Astrocyte of the hippocampus (primary cell): ENCODE measurements at regions not wholly inside any gene's neighbourhood (a gene's known extent, or its start where the extent isn't known, plus 50 kb on each side); places are given as distances from the start of the nearest gene placed in this dataset.
"Not testable (repeated sequence)": the region's sequence is repeated elsewhere in the genome, so short reads cannot be mapped to it uniquely, and the experiment has no call there.

Source experiments
- DNase-seq: peaks from one replicate; pipeline ENCODE4 v3.0.0; 2011; ENCODE audit warnings: low read depth, low spot score

GRCh38 chr13:82070416-82070815 is 1729.5 kb upstream of the SPRY2 start:
- no peak for DNase-seq

- DNase-seq = no peak
Measured at GRCh38 chr13:82062772-82063171, 1721.8 kb upstream of the SPRY2 start.

- DNase-seq = no peak
Measured at GRCh38 chr13:82058364-82058763, 1717.4 kb upstream of the SPRY2 start.

- DNase-seq = not testable (repeated sequence)
Measured at GRCh38 chr13:82045316-82045715, 1704.4 kb upstream of the SPRY2 start.

GRCh38 chr13:82036602-82037001 is 1695.7 kb upstream of the SPRY2 start:
- DNase-seq = no peak

GRCh38 chr13:82011355-82011754 is 1670.4 kb upstream of the SPRY2 start:
- no peak for DNase-seq

- DNase-seq = peak; percentile 1
Measured at GRCh38 chr13:82010780-82011179, 1669.9 kb upstream of the SPRY2 start.

- no peak for DNase-seq
Measured at GRCh38 chr13:82002710-82003109, 1661.8 kb upstream of the SPRY2 start.

GRCh38 chr13:81995316-81995715 is 1654.4 kb upstream of the SPRY2 start:
- no peak for DNase-seq

GRCh38 chr13:81990652-81991051 is 1649.7 kb upstream of the SPRY2 start:
- DNase-seq = no peak

- no peak for DNase-seq
Measured at GRCh38 chr13:81988567-81988966, 1647.6 kb upstream of the SPRY2 start.

GRCh38 chr13:81987677-81988357 is 1646.9 kb upstream of the SPRY2 start:
- no peak for DNase-seq

- no peak for DNase-seq
Measured at GRCh38 chr13:81987159-81987558, 1646.2 kb upstream of the SPRY2 start.

GRCh38 chr13:81986308-81986707 is 1645.4 kb upstream of the SPRY2 start:
- no peak for DNase-seq

GRCh38 chr13:81957121-81957520 is 1616.2 kb upstream of the SPRY2 start:
- no peak for DNase-seq

- peak; percentile 34 for DNase-seq
Measured at GRCh38 chr13:81929988-81930387, 1589.1 kb upstream of the SPRY2 start.

GRCh38 chr13:81927347-81927746 is 1586.4 kb upstream of the SPRY2 start:
- DNase-seq = peak; percentile 3

GRCh38 chr13:81917810-81918209 is 1576.9 kb upstream of the SPRY2 start:
- no peak for DNase-seq

- DNase-seq = peak; percentile 23
Measured at GRCh38 chr13:81916461-81916860, 1575.5 kb upstream of the SPRY2 start.

GRCh38 chr13:81907787-81908372 is 1567.0 kb upstream of the SPRY2 start:
- no peak for DNase-seq

GRCh38 chr13:81888855-81889254 is 1547.9 kb upstream of the SPRY2 start:
- no peak for DNase-seq

GRCh38 chr13:81874681-81875661 is 1534.0 kb upstream of the SPRY2 start:
- no peak for DNase-seq
